Keratinocyte (primary cell): ENCODE measurements at regions not wholly inside any gene's neighbourhood (a gene's known extent, or its start where the extent isn't known, plus 50 kb on each side); places are given as distances from the start of the nearest gene placed in this dataset.

Experiments used
- DNase-seq: peaks from one replicate; pipeline ENCODE4 v3.0.0-alpha.2; 2011; ENCODE audit warnings: low read depth, missing footprints, low spot score
- FAIRE-seq: peaks from 2 replicates; lab custom pipeline; 2011; peaks lifted over from hg19 to GRCh38; lab: Jason Lieb, UNC
- H2AFZ ChIP-seq: 2 replicates; pipeline ENCODE4 v1.6.0; 2012; ENCODE audit warnings: low read length, control low read depth, inconsistent platforms; ENCODE audit not compliant: control insufficient read depth
- H3K27ac ChIP-seq: 2 replicates; pipeline ENCODE4 v1.5.1; 2011; ENCODE audit warnings: low read length; ENCODE audit not compliant: control insufficient read depth, insufficient read depth
- H3K27me3 ChIP-seq: 3 replicates; pipeline ENCODE4 v1.6.0; 2011; ENCODE audit warnings: low read length; ENCODE audit not compliant: control insufficient read depth, insufficient read depth; ENCODE audit errors: extremely low read depth
- H3K36me3 ChIP-seq, 2 experiments: 2 replicates in 1 of 2; 3 replicates in 1 of 2; pipeline ENCODE4 v1.5.1; 2011; ENCODE audit warnings: low read length in 2 of 2, mild to moderate bottlenecking in 1 of 2; ENCODE audit not compliant: control insufficient read depth in 2 of 2, insufficient read depth in 2 of 2; ENCODE audit errors: extremely low read depth in 1 of 2
- H3K4me1 ChIP-seq: 3 replicates; pipeline ENCODE4 v1.5.1; 2011; ENCODE audit warnings: low read length; ENCODE audit not compliant: control insufficient read depth, insufficient read depth; ENCODE audit errors: extremely low read depth
- H3K4me2 ChIP-seq: 3 replicates; pipeline ENCODE4 v1.6.0; 2011; ENCODE audit warnings: low read depth, low read length; ENCODE audit not compliant: control insufficient read depth, insufficient read depth; ENCODE audit errors: extremely low read depth
- H3K4me3 ChIP-seq, 3 experiments: fragments of 200-600 bp in 1 of 3; sonication (generic) in 1 of 3; 2 replicates in 2 of 3; 3 replicates in 1 of 3; pipeline ENCODE4 v1.5.1; 2011 to 2016; ENCODE audit warnings: low read length in 3 of 3, mild to moderate bottlenecking in 3 of 3, control low read depth in 2 of 3, inconsistent platforms in 1 of 3, low read depth in 1 of 3, mixed read lengths in 1 of 3, mixed run types in 1 of 3, moderate library complexity in 1 of 3; ENCODE audit not compliant: control insufficient read depth in 2 of 3, insufficient read depth in 2 of 3; ENCODE audit errors: extremely low read depth in 1 of 3
- H3K79me2 ChIP-seq: 2 replicates; pipeline ENCODE4 v1.6.0; 2012; ENCODE audit warnings: low read length; ENCODE audit not compliant: control insufficient read depth, insufficient read depth
- H3K9ac ChIP-seq: 3 replicates; pipeline ENCODE4 v1.6.0; 2011; ENCODE audit warnings: low read length; ENCODE audit not compliant: control insufficient read depth, insufficient read depth; ENCODE audit errors: extremely low read depth
- H3K9me1 ChIP-seq: 3 replicates; pipeline ENCODE4 v1.6.0; 2011; ENCODE audit warnings: low read length; ENCODE audit not compliant: control insufficient read depth, insufficient read depth; ENCODE audit errors: extremely low read depth
- H3K9me3 ChIP-seq: 2 replicates; pipeline ENCODE4 v1.5.1; 2012; ENCODE audit warnings: low read depth, low read length; ENCODE audit not compliant: control insufficient read depth
- H4K20me1 ChIP-seq: 3 replicates; pipeline ENCODE4 v1.6.0; 2011; ENCODE audit warnings: low read length; ENCODE audit not compliant: control insufficient read depth, insufficient read depth; ENCODE audit errors: extremely low read depth
- CTCF ChIP-seq, 3 experiments: IDR thresholded peaks in 1 of 3; conservative IDR thresholded peaks in 1 of 3; optimal IDR thresholded peaks in 1 of 3; 2 replicates in 2 of 3; 3 replicates in 1 of 3; pipeline versions ENCODE3 to v1.5.1; 2011; ENCODE audit warnings: low read length in 3 of 3, mild to moderate bottlenecking in 3 of 3, moderate library complexity in 2 of 3, control low read depth in 1 of 3, inconsistent platforms in 1 of 3; ENCODE audit not compliant: insufficient read depth in 2 of 3; ENCODE audit errors: extremely low read depth in 1 of 3
- EZH2 ChIP-seq: IDR thresholded peaks from one replicate; pipeline ENCODE4 v1.6.1; 2012; ENCODE audit warnings: inconsistent platforms, mild to moderate bottlenecking, low read length, moderate library complexity
- dilution Hi-C: fragments of 300-500 bp; cut with MboI; formaldehyde crosslinking; loops from one replicate; pipeline ENCODE4 v1.7.0; 2020; ENCODE audit warnings: low sequenced_read_pairs; ENCODE audit not compliant: extremely low pct_ligation_motif_present

GRCh38 chr5:126277762-126278161, 145.4 kb upstream of the GRAMD2B start:
- Histone ChIP-seq H3K9ac (no peak overlapping the region), H2AFZ (no peak overlapping the region), H3K36me3 (no peaks in the 10 kb centered on the region), H4K20me1 (no peaks in the 10 kb centered on the region), H3K27me3 (no peaks in the 10 kb centered on the region), H3K79me2 (no peaks in the 10 kb centered on the region), H3K27ac (no peak overlapping the region), H3K4me2 (no peak overlapping the region), H3K4me3 (no peak overlapping the region), H3K9me1 (no peaks in the 10 kb centered on the region), H3K4me1 (no peaks in the 10 kb centered on the region), H3K9me3 (no peaks in the 10 kb centered on the region)
- DNase-seq (no peak), FAIRE-seq (no peak)
- dilution Hi-C loops: no loop called here
- TF ChIP-seq EZH2: no peak
- no peak for TF ChIP-seq CTCF (optimal IDR thresholded peaks at IDR 0.05 in 1 of 3, IDR thresholded peaks at IDR 0.05 in 1 of 3, conservative IDR thresholded peaks at IDR 0.05 in 1 of 3; ENCODE audit: extremely low read depth in 1 of 3, insufficient read depth in 2 of 3, low read length in 3 of 3)

- dilution Hi-C loops: no loop called here
Measured at GRCh38 chr5:126280343-126280742, 142.9 kb upstream of the GRAMD2B start.

More at GRCh38 chr5:126280343-126280742, 142.9 kb upstream of the GRAMD2B start:
- TF ChIP-seq CTCF (optimal IDR thresholded peaks at IDR 0.05 in 1 of 3, IDR thresholded peaks at IDR 0.05 in 1 of 3, conservative IDR thresholded peaks at IDR 0.05 in 1 of 3; ENCODE audit: extremely low read depth in 1 of 3, insufficient read depth in 2 of 3, low read length in 3 of 3) (no peak), EZH2 (no peak)
- Histone ChIP-seq H3K4me3 (no peak overlapping the region), H3K9me3 (no peaks in the 10 kb centered on the region), H3K9ac (no peak overlapping the region), H3K9me1 (no peaks in the 10 kb centered on the region), H3K4me2 (no peak overlapping the region), H4K20me1 (no peaks in the 10 kb centered on the region), H3K36me3 (no peaks in the 10 kb centered on the region), H2AFZ (no peak overlapping the region), H3K4me1 (no peaks in the 10 kb centered on the region), H3K79me2 (no peaks in the 10 kb centered on the region), H3K27ac (no peak overlapping the region), H3K27me3 (no peaks in the 10 kb centered on the region)
- DNase-seq: no peak
- no peak for FAIRE-seq
